Stimulated activated CD8-positive, alpha-beta memory T cell treated with anti-CD3 and anti-CD28 coated beads, Interleukin-12 subunit alpha, Interleukin-12 subunit beta, amount 100 ng/mL, for 24 hours (primary cell): ENCODE measurements at regions not wholly inside any gene's neighbourhood (a gene's known extent, or its start where the extent isn't known, plus 50 kb on each side); places are given as distances from the start of the nearest gene placed in this dataset.

ENCODE experiments used
- DNase-seq: peaks from one replicate; pipeline ENCODE4 v3.0.0-alpha.2; 2020; ENCODE audit errors: extremely low read depth

- DNase-seq = no peak
Observed at GRCh38 chr2:240319855-240320203, 115.6 kb upstream of the GPC1 start.

DNA sequence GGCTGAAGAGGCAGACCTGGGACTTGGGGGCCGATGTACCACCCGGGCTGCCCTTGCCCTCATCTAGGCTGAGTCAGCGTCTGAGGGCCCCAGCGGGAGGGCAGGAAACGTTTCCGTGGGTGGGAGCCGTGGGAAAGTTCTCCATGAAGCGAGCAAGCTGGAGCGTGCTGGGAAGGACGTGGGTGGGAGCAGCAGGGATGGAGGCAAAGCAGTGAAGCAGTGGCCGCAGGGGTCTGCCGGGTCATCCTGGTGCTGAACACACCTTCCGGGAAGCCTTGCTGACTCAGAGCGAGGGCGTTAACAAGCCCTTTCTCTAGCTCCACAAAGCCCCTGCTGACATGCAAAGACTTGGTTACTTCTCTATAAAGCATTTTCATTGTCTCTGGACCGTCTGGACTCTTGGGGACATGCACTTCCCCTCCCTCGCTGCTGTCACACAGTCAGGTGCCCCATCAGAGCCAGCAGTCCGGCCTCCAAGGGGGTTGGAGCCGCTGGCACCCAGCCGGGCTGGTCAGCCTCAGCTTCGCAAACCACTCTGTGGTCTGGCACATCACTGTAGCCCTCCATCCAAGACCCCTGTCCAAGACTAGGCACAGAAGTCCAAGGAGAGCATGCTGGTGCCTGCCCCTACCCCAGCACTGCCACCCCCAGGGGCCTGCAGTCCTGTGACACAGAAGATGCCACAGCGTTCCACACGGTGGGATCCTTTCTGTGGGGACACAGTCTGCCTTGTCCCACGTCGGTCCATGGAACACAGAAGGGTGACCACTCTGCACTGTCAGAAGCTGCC, 115.1 kb upstream of the GPC1 start:
- DNase-seq = no peak

GRCh38 chr2:240322231-240322955, 113.1 kb upstream of the GPC1 start:
- no peak for DNase-seq

- no peak for DNase-seq
Observed at GRCh38 chr2:240322991-240323390, 112.5 kb upstream of the GPC1 start.

- DNase-seq = no peak
Observed at GRCh38 chr2:240323601-240324291, 111.7 kb upstream of the GPC1 start.

GRCh38 chr2:240324312-240325015, 111.0 kb upstream of the GPC1 start:
- DNase-seq = no peak

DNA sequence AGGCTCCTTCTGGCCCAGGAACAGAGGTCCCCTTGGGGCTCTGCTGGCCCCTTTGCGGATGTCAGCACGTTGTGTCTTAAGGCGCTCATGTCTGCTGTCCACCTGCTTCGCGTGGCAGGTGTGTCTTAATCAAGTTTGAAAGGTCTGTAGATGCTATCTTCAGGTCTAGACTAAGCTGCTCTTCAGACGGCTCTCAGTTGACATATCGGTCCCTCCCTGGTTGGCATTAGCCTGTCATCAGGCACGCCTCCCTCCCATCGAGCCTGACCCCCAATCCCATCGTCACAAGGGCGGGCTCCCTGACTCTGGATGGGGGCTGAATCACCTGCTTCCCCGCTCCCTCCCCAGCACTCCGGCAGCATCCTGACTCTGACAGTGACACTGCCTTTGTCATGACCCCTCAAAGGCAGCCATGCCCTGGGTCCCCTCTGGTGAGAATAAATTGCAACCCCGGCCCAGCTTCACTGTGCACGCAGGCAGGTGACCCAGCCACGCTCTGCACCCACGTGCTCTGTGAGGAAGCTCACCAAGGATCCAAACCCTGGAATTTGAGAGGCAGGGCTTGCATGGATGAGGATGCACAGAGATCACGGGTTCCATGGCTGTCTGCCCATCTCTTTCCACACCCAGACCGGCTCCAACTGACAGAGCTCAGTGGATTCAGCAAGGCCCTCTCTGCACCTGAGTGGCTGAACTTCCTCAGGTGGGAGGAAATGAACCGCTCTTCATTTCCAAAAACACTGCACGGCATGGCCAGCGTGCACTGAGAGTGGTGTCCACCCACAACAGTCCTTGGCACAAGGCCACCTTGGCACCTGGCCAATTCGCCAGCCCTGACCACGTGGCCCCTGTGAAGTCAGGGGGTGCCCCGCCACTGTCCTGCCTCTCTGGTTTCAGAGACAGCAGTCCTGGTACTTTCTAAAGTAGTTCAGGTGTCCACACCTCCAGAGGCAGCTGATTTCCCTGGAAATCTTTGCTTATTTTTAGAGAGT, 110.2 kb upstream of the GPC1 start:
- DNase-seq = no peak

DNA sequence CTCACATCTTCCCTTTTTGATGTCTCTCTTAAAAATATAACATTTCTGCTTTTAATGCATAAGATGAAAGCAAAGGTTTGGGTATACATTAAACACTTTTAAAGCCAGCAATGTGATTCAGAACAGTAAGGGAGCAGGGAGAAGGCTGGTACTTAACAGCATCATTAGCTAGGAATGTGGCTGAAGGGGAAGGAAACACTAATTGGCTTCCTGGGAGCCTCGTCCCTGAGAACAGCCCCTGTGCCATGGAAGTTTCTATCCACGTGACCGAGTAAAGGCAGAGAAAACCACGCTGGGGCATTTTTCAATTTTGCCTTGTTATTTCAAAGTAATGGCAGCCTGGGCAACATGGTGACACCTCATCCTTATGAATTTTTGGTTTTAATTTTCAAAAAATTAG, 109.2 kb upstream of the GPC1 start:
- no peak for DNase-seq

DNA sequence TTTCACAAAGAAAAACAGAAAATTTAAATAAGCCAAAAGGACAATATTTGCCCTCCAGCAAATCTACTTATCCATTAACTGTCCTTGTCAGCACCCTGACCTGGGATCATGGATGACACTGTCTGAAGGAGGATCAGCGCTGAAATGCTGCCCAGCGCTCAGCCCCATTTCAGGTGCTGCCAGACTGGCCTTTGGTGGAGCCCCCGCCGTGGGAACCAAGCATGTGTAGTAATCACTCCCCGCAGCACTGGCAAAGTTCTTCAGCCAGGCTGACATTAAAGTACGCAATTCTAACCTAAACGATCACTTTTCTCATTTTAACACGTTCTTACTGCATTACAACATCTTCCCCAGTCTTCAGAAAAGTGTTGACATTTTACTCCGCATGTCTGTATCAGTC, 108.6 kb upstream of the GPC1 start:
- no peak for DNase-seq

DNA sequence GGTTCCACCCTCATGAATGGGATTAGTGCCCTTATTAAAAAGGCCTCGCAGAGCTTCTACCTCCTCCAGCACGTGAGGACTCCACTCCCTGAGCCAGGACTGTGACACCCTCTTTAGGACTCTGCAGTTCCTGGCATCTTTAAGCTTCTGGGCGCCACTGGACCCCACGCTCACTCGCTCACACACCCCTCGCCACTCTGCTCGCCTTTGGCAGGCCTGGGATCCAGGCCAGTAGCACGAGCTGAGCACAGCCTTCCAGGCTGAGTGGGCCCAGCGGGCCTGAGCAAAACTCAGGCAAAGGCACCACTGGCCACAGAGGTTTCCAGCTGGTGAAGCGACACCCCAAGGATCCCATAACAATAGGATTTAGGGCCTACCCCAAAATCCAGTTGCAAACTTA, 107.9 kb upstream of the GPC1 start:
- no peak for DNase-seq

DNA sequence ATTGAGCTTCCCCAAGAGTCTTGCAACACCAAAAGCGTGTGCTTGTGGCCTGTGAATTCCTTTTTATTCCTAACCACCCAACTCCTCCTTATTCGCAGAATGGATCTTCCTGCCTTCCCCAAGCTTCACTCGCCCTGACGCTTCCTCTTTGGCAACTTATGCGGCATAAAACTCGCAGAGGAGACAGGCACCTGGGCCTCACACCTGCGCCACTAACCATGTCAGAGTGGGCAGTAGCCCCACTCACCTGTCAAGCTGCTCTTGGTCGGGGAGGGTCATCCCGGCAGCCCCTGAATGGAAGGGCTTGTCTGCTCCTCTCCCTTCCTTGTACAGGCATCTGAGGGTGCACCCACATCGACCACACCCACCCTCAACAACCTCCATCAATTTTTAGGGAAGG, 106.9 kb upstream of the GPC1 start:
- no peak for DNase-seq

DNA sequence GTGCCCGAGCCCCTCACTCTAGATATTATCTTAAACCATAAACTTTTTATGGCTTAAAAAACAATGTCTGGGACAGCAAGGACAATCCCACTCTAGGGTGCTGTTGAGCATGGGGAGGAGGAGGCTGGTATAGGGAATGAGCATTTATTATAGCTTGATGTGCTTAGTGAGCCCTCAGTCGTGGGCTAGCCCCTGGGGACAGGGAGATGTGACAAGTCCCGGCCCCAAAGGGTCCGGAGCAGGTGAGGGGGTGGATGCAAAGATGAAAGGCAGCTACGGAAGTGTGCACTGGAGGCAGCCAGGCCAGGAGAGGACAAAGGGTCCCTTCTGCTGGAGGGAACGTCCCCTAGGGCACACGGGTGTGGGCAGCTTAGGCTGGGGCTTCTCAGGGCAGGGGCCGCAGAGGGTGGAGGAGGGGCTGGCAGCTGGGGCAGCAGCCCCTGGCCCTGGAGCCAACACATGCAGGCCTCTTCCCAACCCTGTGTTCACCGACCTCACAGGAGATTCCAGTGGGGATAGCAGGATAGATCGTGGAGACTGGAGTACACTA, 106.3 kb upstream of the GPC1 start:
- DNase-seq = no peak

DNA sequence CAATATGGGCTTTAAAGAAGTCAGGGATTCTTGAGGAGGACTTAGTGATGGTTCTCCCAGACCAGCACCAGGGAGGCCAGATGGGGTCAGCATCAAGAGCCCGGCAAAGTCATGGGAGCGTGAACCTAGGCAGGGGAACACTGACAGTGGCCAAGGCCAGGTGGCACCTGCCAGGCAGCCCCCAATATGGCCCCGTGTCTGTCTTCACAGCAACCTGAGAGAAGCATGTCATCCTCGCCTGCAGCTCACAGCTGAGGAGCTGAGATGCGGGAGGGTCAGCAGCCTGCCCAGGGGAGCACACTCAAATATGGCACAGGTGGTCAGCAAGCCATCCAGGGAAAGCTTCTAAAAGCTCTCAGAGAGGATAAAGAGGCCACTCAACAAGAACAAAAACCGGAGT, 105.7 kb upstream of the GPC1 start:
- no peak for DNase-seq

DNA sequence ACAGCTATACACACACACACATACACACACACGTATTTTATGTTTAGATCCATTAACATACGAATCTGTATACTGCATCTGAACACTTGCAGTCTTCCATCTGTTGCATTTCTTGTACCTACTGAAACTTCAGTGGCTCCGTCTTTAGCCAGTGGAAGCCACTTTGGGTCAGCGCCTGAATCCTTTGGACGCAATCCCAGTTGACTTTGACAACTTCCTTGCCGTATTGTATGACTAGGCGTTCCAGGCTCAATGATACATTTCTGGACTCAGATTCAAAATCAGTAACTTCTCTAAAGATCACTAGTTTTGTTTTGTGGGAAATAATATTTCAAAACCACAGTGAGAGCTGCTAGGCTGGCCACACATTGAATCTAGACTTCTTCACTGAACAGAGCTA, 101.5 kb upstream of the GPC1 start:
- DNase-seq = no peak

- no peak for DNase-seq
Observed at GRCh38 chr2:240335061-240335460, 100.4 kb upstream of the GPC1 start.

GRCh38 chr2:240336820-240337427, 98.5 kb upstream of the GPC1 start:
- no peak for DNase-seq

DNA sequence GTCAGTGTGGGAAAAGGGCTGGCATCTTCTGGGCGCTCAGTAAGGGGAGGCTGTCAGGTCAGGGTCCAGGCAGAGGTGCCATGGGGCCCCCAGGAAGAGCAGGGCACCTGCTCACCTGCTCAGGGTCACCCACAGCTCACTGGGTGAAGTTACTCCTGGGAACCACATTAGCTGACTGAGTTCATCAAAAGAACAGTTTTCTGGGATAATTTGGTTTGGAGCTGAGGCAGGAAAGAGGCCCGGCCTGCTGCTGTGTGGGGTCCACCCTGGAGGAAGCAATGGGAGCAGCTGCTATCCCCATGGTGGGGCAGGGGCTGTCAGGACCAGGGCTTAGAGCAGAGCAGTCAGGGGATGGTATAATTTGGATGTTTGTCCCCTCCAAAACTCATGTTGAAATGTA, 97.2 kb upstream of the GPC1 start:
- DNase-seq = no peak

DNA sequence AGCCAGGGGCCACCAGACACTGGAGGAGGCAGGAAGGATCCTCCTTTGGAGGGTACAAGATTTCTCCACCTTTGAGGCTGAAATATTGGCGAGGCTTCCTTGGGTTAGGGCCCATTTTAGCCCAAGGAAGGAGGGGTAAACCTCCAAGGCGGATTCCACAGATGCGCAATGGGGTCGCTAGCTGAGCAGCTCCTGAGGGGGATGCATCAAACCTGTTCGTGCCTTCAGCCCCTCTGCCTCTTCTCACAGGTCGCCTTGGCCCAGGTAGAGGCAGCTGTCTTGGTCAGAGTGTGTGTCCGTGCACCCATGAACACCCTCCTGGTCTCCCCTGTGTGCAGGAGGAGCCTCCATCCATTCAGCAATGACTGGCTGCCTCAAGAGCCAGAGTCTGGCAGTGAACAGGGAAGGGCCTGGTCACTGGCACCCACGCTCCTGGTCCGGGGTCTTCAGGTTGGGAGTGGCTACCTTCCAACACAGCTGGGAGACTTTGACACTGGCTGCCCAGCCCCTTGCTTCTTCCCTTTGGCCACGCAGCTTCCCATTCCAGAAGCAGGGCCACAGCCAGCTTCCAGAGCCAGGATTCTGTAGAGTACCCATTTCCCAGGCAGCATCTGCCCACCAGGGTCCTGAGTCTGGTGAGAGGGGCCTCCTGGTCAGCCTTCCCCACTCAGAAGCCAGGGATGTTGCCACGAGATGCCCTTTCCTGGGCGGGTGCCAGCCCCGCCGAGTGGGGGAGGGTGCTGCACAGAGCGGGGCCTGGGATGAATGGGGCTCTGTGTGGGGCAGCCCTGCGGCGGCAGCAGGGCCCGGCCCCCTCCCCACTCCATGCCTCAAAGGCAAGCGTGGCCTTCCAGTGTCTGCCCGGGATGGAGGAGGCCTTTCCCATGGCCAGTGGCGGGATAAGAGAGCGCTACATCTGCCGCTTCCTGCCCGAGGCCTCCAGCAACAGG, 95.8 kb upstream of the GPC1 start:
- no peak for DNase-seq

- DNase-seq = no peak
Observed at GRCh38 chr2:240340361-240340761, 95.1 kb upstream of the GPC1 start.
